Sigmoid colon (tissue), 4 donors: ENCODE measurements at regions not wholly inside any gene's neighbourhood (a gene's known extent, or its start where the extent isn't known, plus 50 kb on each side); places are given as distances from the start of the nearest gene placed in this dataset.

Source experiments
- POLR2A ChIP-seq, 2 donors: fragments of 450-650 bp; IDR thresholded peaks; one replicate each; pipeline ENCODE4 v1.6.1; 2016; ENCODE audit warnings: antibody characterized with exemption in 2 of 2, mild to moderate bottlenecking in 2 of 2, moderate library complexity in 2 of 2
- POLR2AphosphoS5 ChIP-seq, 4 donors: sonication (generic); formaldehyde crosslinking; IDR thresholded peaks; one replicate each; pipeline ENCODE4 v1.6.1; 2017; ENCODE audit warnings: antibody characterized with exemption in 4 of 4
- TF ChIP-seq, protein P1 (sequence below), 4 experiments: fragments of 450-650 bp in 3 of 4; fragments of 200-600 bp in 1 of 4; IDR thresholded peaks; one replicate each; pipeline ENCODE4 v1.5.1; 2016 to 2019; ENCODE audit warnings: antibody characterized with exemption in 4 of 4, mild to moderate bottlenecking in 3 of 4, moderate library complexity in 2 of 4

- TF ChIP-seq POLR2A (IDR thresholded peaks at IDR 0.05), result no peak
- TF ChIP-seq, protein P1, sequence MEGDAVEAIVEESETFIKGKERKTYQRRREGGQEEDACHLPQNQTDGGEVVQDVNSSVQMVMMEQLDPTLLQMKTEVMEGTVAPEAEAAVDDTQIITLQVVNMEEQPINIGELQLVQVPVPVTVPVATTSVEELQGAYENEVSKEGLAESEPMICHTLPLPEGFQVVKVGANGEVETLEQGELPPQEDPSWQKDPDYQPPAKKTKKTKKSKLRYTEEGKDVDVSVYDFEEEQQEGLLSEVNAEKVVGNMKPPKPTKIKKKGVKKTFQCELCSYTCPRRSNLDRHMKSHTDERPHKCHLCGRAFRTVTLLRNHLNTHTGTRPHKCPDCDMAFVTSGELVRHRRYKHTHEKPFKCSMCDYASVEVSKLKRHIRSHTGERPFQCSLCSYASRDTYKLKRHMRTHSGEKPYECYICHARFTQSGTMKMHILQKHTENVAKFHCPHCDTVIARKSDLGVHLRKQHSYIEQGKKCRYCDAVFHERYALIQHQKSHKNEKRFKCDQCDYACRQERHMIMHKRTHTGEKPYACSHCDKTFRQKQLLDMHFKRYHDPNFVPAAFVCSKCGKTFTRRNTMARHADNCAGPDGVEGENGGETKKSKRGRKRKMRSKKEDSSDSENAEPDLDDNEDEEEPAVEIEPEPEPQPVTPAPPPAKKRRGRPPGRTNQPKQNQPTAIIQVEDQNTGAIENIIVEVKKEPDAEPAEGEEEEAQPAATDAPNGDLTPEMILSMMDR (IDR thresholded peaks at IDR 0.05), result no peak
- TF ChIP-seq POLR2AphosphoS5 (IDR thresholded peaks at IDR 0.05), result no peak
Observed at GRCh38 chr19:30846102-30846501, 473.9 kb downstream of the ZNF536 start.
